ENCODE measurements at regions not wholly inside any gene's neighbourhood (a gene's known extent, or its start where the extent isn't known, plus 50 kb on each side); places are given as distances from the start of the nearest gene placed in this dataset.
"Not testable (repeated sequence)": the region's sequence is repeated elsewhere in the genome, so short reads cannot be mapped to it uniquely, and the experiment has no call there.

DNA sequence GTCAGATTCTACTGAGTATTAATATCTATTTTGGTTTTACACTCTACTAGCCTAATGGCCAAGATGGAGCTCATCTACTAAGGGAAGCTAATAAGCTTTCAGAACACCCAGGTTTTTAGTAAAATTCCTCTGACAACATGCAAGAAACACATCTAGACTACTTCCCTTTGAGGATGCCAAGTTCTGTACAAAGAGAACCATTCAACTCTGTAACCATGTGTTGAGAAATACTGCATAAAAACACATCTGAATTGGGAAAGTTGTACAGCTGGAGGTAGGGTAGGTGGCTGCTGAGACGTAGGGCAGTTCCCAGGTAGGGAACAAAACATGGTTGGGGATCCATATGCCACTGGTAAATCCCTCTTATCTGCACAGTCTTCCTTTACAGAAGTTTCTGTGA, 66.2 kb downstream of the SC5D start:
- no peak for ATAC-seq (ENCODE audit: low FRiP score in 2 of 2)
- Histone ChIP-seq H3K27ac (no peak overlapping the region), H3K36me3 (no peaks in the 10 kb centered on the region), H3K4me1 (peaks cover 0 to 3% (median 0%) of the 10 kb centered on the region in 4 donors), H3K4me3 (no peak overlapping the region), H3K9me3 (no peaks in the 10 kb centered on the region), H3K27me3 (no peaks in the 10 kb centered on the region)
- WGBS, 2 donors: 47 to 75% methylated on average over 1 of the region's 1 CpG
- TF ChIP-seq POLR2A (IDR thresholded peaks at IDR 0.05) (no peak), EP300 (IDR thresholded peaks at IDR 0.05) (no peak), POLR2AphosphoS5 (IDR thresholded peaks at IDR 0.05) (no peak)
- TF ChIP-seq, protein P1, sequence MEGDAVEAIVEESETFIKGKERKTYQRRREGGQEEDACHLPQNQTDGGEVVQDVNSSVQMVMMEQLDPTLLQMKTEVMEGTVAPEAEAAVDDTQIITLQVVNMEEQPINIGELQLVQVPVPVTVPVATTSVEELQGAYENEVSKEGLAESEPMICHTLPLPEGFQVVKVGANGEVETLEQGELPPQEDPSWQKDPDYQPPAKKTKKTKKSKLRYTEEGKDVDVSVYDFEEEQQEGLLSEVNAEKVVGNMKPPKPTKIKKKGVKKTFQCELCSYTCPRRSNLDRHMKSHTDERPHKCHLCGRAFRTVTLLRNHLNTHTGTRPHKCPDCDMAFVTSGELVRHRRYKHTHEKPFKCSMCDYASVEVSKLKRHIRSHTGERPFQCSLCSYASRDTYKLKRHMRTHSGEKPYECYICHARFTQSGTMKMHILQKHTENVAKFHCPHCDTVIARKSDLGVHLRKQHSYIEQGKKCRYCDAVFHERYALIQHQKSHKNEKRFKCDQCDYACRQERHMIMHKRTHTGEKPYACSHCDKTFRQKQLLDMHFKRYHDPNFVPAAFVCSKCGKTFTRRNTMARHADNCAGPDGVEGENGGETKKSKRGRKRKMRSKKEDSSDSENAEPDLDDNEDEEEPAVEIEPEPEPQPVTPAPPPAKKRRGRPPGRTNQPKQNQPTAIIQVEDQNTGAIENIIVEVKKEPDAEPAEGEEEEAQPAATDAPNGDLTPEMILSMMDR (IDR thresholded peaks at IDR 0.05): no peak
- DNase-seq: no peak

DNA sequence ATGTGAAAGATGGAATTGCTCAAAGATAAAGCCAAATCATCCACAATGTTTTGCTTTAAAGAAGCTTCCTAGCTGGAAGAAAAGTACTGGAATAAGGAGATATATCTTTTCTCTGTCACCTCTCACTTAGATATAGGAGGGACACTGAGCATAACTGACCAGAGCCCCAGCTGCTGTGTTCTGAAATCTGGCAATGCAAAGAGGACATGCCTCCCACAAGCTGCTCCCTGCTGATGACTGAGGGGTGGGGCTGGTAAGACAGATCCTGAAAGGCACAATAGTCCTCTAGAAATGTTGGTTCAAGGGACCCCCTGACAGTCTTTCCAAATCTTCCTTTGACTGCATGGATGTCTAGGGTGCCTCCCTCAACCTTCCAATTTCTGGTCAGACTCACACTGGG, 67.0 kb downstream of the SC5D start:
- Histone ChIP-seq H3K36me3 (no peaks in the 10 kb centered on the region), H3K4me3 (no peak overlapping the region), H3K27me3 (no peaks in the 10 kb centered on the region), H3K27ac (no peak overlapping the region), H3K9me3 (no peaks in the 10 kb centered on the region), H3K4me1 (peaks cover 0 to 3% (median 0%) of the 10 kb centered on the region in 4 donors)
- ATAC-seq (ENCODE audit: low FRiP score in 2 of 2) (no peak), DNase-seq (no peak)
- TF ChIP-seq POLR2A (IDR thresholded peaks at IDR 0.05) (no peak), POLR2AphosphoS5 (IDR thresholded peaks at IDR 0.05) (no peak), EP300 (IDR thresholded peaks at IDR 0.05) (no peak)
- TF ChIP-seq, protein P1 (IDR thresholded peaks at IDR 0.05): no peak

DNA sequence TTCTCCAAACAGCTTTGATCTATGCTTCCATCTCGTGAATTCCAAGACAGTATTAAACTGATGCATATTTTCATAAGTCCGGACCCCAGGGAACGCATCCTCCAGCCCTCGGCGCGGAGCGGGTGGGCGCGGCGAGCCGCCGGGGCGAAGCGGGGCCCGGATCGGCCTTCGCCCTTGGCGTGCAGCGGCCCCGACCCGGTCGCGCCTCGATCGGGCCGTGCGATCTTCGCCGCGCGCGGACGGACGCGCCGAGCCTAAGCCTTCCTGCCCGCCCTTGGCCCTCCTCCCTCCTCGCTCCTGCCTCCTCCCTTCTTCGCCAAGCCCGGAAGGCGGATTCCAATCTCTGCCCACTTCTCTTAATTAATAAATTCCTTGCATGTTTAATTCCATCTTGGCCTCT, 70.4 kb downstream of the SC5D start:
- peaks cover 3 to 12% (median 5%) of the 10 kb centered on the region in 4 donors for H3K4me1 ChIP-seq
- not testable (repeated sequence) for H3K36me3 ChIP-seq

DNA sequence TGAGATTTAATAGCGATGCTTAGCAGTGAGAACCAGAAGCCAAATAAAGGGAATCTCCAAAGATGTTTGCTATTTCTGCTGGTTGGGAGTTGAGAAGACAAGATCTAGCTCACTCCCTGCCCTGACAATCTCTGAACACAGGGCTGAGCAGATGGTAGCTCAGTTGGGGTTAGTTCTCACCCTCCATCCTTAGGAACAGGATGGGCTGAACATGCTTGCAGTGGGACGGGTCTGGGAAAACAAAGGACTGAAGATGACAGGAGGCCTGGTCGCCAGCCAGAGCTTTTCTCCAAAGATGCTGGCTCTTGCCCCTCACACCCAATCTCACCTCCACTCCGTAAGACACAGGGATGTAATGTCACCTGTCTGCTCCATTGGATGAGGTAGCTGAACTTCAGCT, 72.7 kb downstream of the SC5D start:
- peaks cover 0 to 14% (median 5%) of the 10 kb centered on the region in 4 donors for H3K4me1 ChIP-seq
- DNase-seq (no peak), ATAC-seq (ENCODE audit: low FRiP score in 2 of 2) (no peak)
- no peak overlapping the region for H3K4me3 ChIP-seq
- 95 to 96% methylated on average over 4 of the region's 4 CpGs for WGBS, 2 donors
- H3K36me3 ChIP-seq: no peaks in the 10 kb centered on the region
- H3K27ac ChIP-seq: no peak overlapping the region
- H3K27me3 ChIP-seq: no peaks in the 10 kb centered on the region
- TF ChIP-seq POLR2A (IDR thresholded peaks at IDR 0.05): no peak
- no peak for TF ChIP-seq POLR2AphosphoS5 (IDR thresholded peaks at IDR 0.05)
- TF ChIP-seq, protein P1 (IDR thresholded peaks at IDR 0.05): no peak
- no peak for TF ChIP-seq EP300 (IDR thresholded peaks at IDR 0.05)
- no peaks in the 10 kb centered on the region for H3K9me3 ChIP-seq

More for the DNA sequence above, 70.4 kb downstream of the SC5D start:
- H3K27me3 ChIP-seq; H3K9me3 ChIP-seq; ATAC-seq (ENCODE audit: low FRiP score in 2 of 2); H3K4me3 ChIP-seq; H3K27ac ChIP-seq: not testable (repeated sequence)
- 96 to 97% methylated on average over 39 to 41 of the region's 41 CpGs for WGBS, 2 donors
- peak in 1 of 2 donors; percentile 60 for DNase-seq

DNA sequence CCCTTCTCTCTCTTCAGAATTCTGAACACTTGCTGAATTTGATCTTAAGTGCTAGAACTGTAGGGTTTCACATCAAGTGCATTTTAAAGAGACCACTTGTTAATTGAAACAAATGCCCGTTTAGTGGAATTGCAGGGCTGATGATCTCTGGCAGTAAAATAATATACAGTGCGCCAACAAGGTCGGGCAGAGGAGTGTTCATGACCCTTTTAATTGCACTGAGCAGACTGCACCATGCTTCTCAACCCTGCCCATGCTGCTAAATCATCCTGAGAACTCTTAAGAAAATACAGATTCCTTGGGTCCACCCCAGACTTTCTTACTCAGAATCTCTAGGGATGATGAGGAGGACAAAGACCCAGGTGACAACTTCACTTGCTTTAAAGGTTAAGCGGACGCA, 73.5 kb downstream of the SC5D start:
- H3K4me1 ChIP-seq: peaks cover 0 to 14% (median 5%) of the 10 kb centered on the region in 4 donors
- no peak for TF ChIP-seq POLR2A (IDR thresholded peaks at IDR 0.05)
- no peak for TF ChIP-seq EP300 (IDR thresholded peaks at IDR 0.05)
- TF ChIP-seq, protein P1 (IDR thresholded peaks at IDR 0.05): no peak
- TF ChIP-seq POLR2AphosphoS5 (IDR thresholded peaks at IDR 0.05): no peak

More for the DNA sequence above, 73.5 kb downstream of the SC5D start:
- H3K4me3 ChIP-seq: no peak overlapping the region
- H3K9me3 ChIP-seq: no peaks in the 10 kb centered on the region
- ATAC-seq (ENCODE audit: low FRiP score in 2 of 2) (no peak), DNase-seq (no peak)
- H3K27me3 ChIP-seq: no peaks in the 10 kb centered on the region
- 84 to 87% methylated on average over 5 of the region's 5 CpGs for WGBS, 2 donors
- no peak overlapping the region for H3K27ac ChIP-seq
- no peaks in the 10 kb centered on the region for H3K36me3 ChIP-seq

All from upper lobe of left lung (tissue), 6 donors.